HG03460 (cell line): ENCODE measurements at regions not wholly inside any gene's neighbourhood (a gene's known extent, or its start where the extent isn't known, plus 50 kb on each side); places are given as distances from the start of the nearest gene placed in this dataset.

ENCODE experiments used
- ATAC-seq: cut with Tn5 transposase; IDR thresholded peaks from one replicate; pipeline ENCODE4 v1.9.1; 2021; ENCODE audit not compliant: unreplicated experiment

GRCh38 chr12:61362037-61362436 is 898.2 kb upstream of the USP15 start:
- ATAC-seq: no peak

- no peak for ATAC-seq
Observed at GRCh38 chr12:61365001-61365400, 895.2 kb upstream of the USP15 start.

- no peak for ATAC-seq
Observed at GRCh38 chr12:61367281-61367785, 892.9 kb upstream of the USP15 start.

- ATAC-seq: no peak
Observed at GRCh38 chr12:61369241-61369910, 890.8 kb upstream of the USP15 start.

- no peak for ATAC-seq
Observed at GRCh38 chr12:61384511-61384910, 875.7 kb upstream of the USP15 start.

GRCh38 chr12:61385771-61386170 is 874.4 kb upstream of the USP15 start:
- no peak for ATAC-seq

- ATAC-seq: no peak
Observed at GRCh38 chr12:61397668-61398067, 862.5 kb upstream of the USP15 start.

- no peak for ATAC-seq
Observed at GRCh38 chr12:61412201-61412600, 848.0 kb upstream of the USP15 start.

GRCh38 chr12:61414470-61414869 is 845.7 kb upstream of the USP15 start:
- ATAC-seq: no peak

GRCh38 chr12:61422786-61423185 is 837.4 kb upstream of the USP15 start:
- ATAC-seq: no peak

- ATAC-seq: no peak
Observed at GRCh38 chr12:61452076-61452475, 808.1 kb upstream of the USP15 start.

GRCh38 chr12:61487728-61488127 is 772.5 kb upstream of the USP15 start:
- no peak for ATAC-seq

GRCh38 chr12:61490526-61491498 is 769.4 kb upstream of the USP15 start:
- no peak for ATAC-seq

GRCh38 chr12:61502179-61502578 is 758.0 kb upstream of the USP15 start:
- ATAC-seq: no peak

- ATAC-seq: no peak
Observed at GRCh38 chr12:61504396-61505080, 755.7 kb upstream of the USP15 start.

GRCh38 chr12:61513499-61513898 is 746.7 kb upstream of the USP15 start:
- ATAC-seq: no peak

- no peak for ATAC-seq
Observed at GRCh38 chr12:61514016-61514415, 746.2 kb upstream of the USP15 start.

GRCh38 chr12:61521258-61521657 is 738.9 kb upstream of the USP15 start:
- ATAC-seq: no peak

GRCh38 chr12:61523276-61523992 is 736.8 kb upstream of the USP15 start:
- no peak for ATAC-seq

GRCh38 chr12:61524851-61525250 is 735.4 kb upstream of the USP15 start:
- no peak for ATAC-seq

GRCh38 chr12:61525331-61525730 is 734.9 kb upstream of the USP15 start:
- ATAC-seq: no peak
